ENCODE measurements at regions not wholly inside any gene's neighbourhood (a gene's known extent, or its start where the extent isn't known, plus 50 kb on each side); places are given as distances from the start of the nearest gene placed in this dataset.

- DNase-seq (ENCODE audit: low read depth in 1 of 2, low spot score in 1 of 2): no peak
- no peaks in the 10 kb centered on the region for H3K9me3 ChIP-seq
- H3K4me3 ChIP-seq: no peak overlapping the region
- ChIA-PET CTCF (no interaction called here), POLR2A (no interaction called here)
- FAIRE-seq: no peak
- no peak for TF ChIP-seq TFCP2L1 (CRISPR knock-in tag; IDR thresholded peaks at IDR 0.05)
- TF ChIP-seq FOXS1 (CRISPR knock-in tag; IDR thresholded peaks at IDR 0.05): no peak
- TF ChIP-seq CHD4 (IDR thresholded peaks at IDR 0.05; ENCODE audit: borderline replicate concordance): no peak
- TF ChIP-seq GATA3 (IDR thresholded peaks at IDR 0.05; ENCODE audit: borderline replicate concordance): no peak
- TF ChIP-seq BHLHE40 (IDR thresholded peaks at IDR 0.05; ENCODE audit: low read depth, low read length): no peak
- no peak for TF ChIP-seq HOXB13 (CRISPR knock-in tag; IDR thresholded peaks at IDR 0.05; ENCODE audit: low read depth)
- TF ChIP-seq MAFK (IDR thresholded peaks at IDR 0.05; ENCODE audit: partially characterized antibody): no peak
- TF ChIP-seq NR3C1 (IDR thresholded peaks at IDR 0.05): no peak
- no peak for TF ChIP-seq BCL3 (IDR thresholded peaks at IDR 0.05)
- no peak overlapping the region for H3K27ac ChIP-seq
- H3K4me2 ChIP-seq: no peak overlapping the region
- H3K4me1 ChIP-seq: no peaks in the 10 kb centered on the region
- ATAC-seq: no peak
- 61% methylated on average over 4 of the region's 4 CpGs for WGBS (ENCODE audit: missing lambda C conversion rate)
Observed at GRCh38 chr5:125602184-125602583, 821.0 kb upstream of the GRAMD2B start.

GRCh38 chr5:125603321-125603720 lies 819.9 kb upstream of the GRAMD2B start:
- ATAC-seq: no peak
- no peak for FAIRE-seq
- TF ChIP-seq CEBPB (IDR thresholded peaks at IDR 0.05) (no peak), TP53 (CRISPR knock-in tag; IDR thresholded peaks at IDR 0.05) (no peak), HEYL (CRISPR knock-in tag; IDR thresholded peaks at IDR 0.05) (no peak), HMGXB4 (CRISPR knock-in tag; IDR thresholded peaks at IDR 0.05; ENCODE audit: borderline replicate concordance) (no peak)
- DNase-seq (ENCODE audit: low read depth in 1 of 2, low spot score in 1 of 2): no peak
- 46% methylated on average over 3 of the region's 3 CpGs for WGBS (ENCODE audit: missing lambda C conversion rate)
- Histone ChIP-seq H3K4me1 (no peaks in the 10 kb centered on the region), H3K9me3 (no peaks in the 10 kb centered on the region), H3K4me2 (no peak overlapping the region), H3K4me3 (no peak overlapping the region), H3K27ac (no peak overlapping the region)
- CTCF ChIA-PET: no interaction called here
- POLR2A ChIA-PET: no interaction called here

GRCh38 chr5:125604104-125604503 lies 819.1 kb upstream of the GRAMD2B start:
- no peak overlapping the region for H3K4me2 ChIP-seq
- H3K27ac ChIP-seq: no peak overlapping the region
- H3K4me3 ChIP-seq: no peak overlapping the region
- no peaks in the 10 kb centered on the region for H3K4me1 ChIP-seq
- ChIA-PET CTCF (no interaction called here), POLR2A (no interaction called here)
- DNase-seq (ENCODE audit: low read depth in 1 of 2, low spot score in 1 of 2) (no peak), FAIRE-seq (no peak), ATAC-seq (no peak)
- WGBS (ENCODE audit: missing lambda C conversion rate): 22% methylated on average over 3 of the region's 3 CpGs
- TF ChIP-seq RARB (CRISPR knock-in tag; IDR thresholded peaks at IDR 0.05): no peak
- no peak for TF ChIP-seq ATOH8 (CRISPR knock-in tag; IDR thresholded peaks at IDR 0.05; ENCODE audit: low read depth)
- no peak for TF ChIP-seq CBX2 (IDR thresholded peaks at IDR 0.05; ENCODE audit: borderline replicate concordance, low read depth)
- TF ChIP-seq CBX8 (IDR thresholded peaks at IDR 0.05): no peak
- no peak for TF ChIP-seq CHD2 (IDR thresholded peaks at IDR 0.05; ENCODE audit: low read length, partially characterized antibody)
- TF ChIP-seq FOXS1 (CRISPR knock-in tag; IDR thresholded peaks at IDR 0.05): no peak
- no peak for TF ChIP-seq JUN (IDR thresholded peaks at IDR 0.05)
- TF ChIP-seq CEBPB (IDR thresholded peaks at IDR 0.05): no peak
- no peak for TF ChIP-seq SMC3 (IDR thresholded peaks at IDR 0.05)
- no peak for TF ChIP-seq USF2 (IDR thresholded peaks at IDR 0.05)
- TF ChIP-seq KDM1A (IDR thresholded peaks at IDR 0.05; ENCODE audit: low read depth): no peak
- no peak for TF ChIP-seq KDM5A (IDR thresholded peaks at IDR 0.05)
- no peak for TF ChIP-seq HEYL (CRISPR knock-in tag; IDR thresholded peaks at IDR 0.05)
- TF ChIP-seq PBX3 (IDR thresholded peaks at IDR 0.05): no peak
- no peak for TF ChIP-seq ZNF302 (CRISPR knock-in tag; IDR thresholded peaks at IDR 0.05)
- TF ChIP-seq FOSB (CRISPR knock-in tag; IDR thresholded peaks at IDR 0.05): no peak
- no peak for TF ChIP-seq EHF (CRISPR knock-in tag; IDR thresholded peaks at IDR 0.05)
- TF ChIP-seq BHLHE40 (IDR thresholded peaks at IDR 0.05; ENCODE audit: low read depth, low read length): no peak
- H3K9me3 ChIP-seq: no peaks in the 10 kb centered on the region
